CD14-positive monocyte (primary cell): ENCODE measurements at regions not wholly inside any gene's neighbourhood (a gene's known extent, or its start where the extent isn't known, plus 50 kb on each side); places are given as distances from the start of the nearest gene placed in this dataset.

Experiments
- DNase-seq, 3 donors: peaks; one replicate each; pipeline ENCODE4 v3.0.0-alpha.2; 2011 to 2022
- H2AFZ ChIP-seq: 2 replicates; pipeline ENCODE4 v1.6.0; 2012; ENCODE audit warnings: mild to moderate bottlenecking, low read depth, low read length, inconsistent platforms; ENCODE audit not compliant: insufficient read depth, poor library complexity, severe bottlenecking
- H3K27ac ChIP-seq, 2 donors: 1 replicate in 1 of 2; 2 replicates in 1 of 2; pipeline ENCODE4 v1.5.1; 2012 to 2013; ENCODE audit warnings: low read length in 2 of 2, control low read depth in 1 of 2, inconsistent platforms in 1 of 2, low read depth in 1 of 2, mild to moderate bottlenecking in 1 of 2
- H3K27me3 ChIP-seq, 2 donors: one replicate each; pipeline versions ENCODE4 v1.6.0 to v1.6.1; 2011 to 2013; ENCODE audit warnings: low read length in 2 of 2; ENCODE audit not compliant: control insufficient read depth in 2 of 2, insufficient read depth in 2 of 2
- H3K36me3 ChIP-seq, 2 donors: replicated peaks in 1 of 2; 1 replicate in 1 of 2; 2 replicates in 1 of 2; pipeline versions ENCODE4 v1.5.1 to v1.6.1; 2012 to 2013; ENCODE audit warnings: low read length in 2 of 2, control low read depth in 1 of 2, inconsistent platforms in 1 of 2, mild to moderate bottlenecking in 1 of 2; ENCODE audit not compliant: insufficient read depth in 2 of 2, control insufficient read depth in 1 of 2
- H3K4me1 ChIP-seq, 2 donors: 1 replicate in 1 of 2; 2 replicates in 1 of 2; pipeline versions ENCODE4 v1.5.1 to v1.6.1; 2012 to 2013; ENCODE audit warnings: low read length in 2 of 2, control low read depth in 1 of 2, inconsistent platforms in 1 of 2, mild to moderate bottlenecking in 1 of 2, moderate library complexity in 1 of 2; ENCODE audit not compliant: insufficient read depth in 2 of 2, control insufficient read depth in 1 of 2
- H3K4me2 ChIP-seq: replicated peaks from 2 replicates; pipeline ENCODE3; 2012; ENCODE audit warnings: low read length, moderate library complexity, mild to moderate bottlenecking; ENCODE audit not compliant: poor library complexity, severe bottlenecking; ENCODE audit errors: extremely low read depth
- H3K4me3 ChIP-seq, 3 experiments: fragments of 200-600 bp in 1 of 3; sonication (generic) in 1 of 3; replicated peaks in 1 of 3; 1 replicate in 2 of 3; 2 replicates in 1 of 3; pipeline ENCODE4 v1.5.1; 2011 to 2013; ENCODE audit warnings: low read length in 3 of 3, mild to moderate bottlenecking in 3 of 3, control low read depth in 2 of 3, low read depth in 2 of 3, inconsistent platforms in 1 of 3, moderate library complexity in 1 of 3
- H3K79me2 ChIP-seq: 2 replicates; pipeline ENCODE4 v1.6.0; 2012; ENCODE audit warnings: mild to moderate bottlenecking, control low read depth, inconsistent platforms, low read length, moderate library complexity; ENCODE audit not compliant: insufficient read depth
- H3K9ac ChIP-seq: 2 replicates; pipeline ENCODE4 v1.6.0; 2017; ENCODE audit warnings: low read length, mild to moderate bottlenecking; ENCODE audit not compliant: insufficient read depth, poor library complexity, severe bottlenecking
- H3K9me3 ChIP-seq, 2 donors: replicated peaks in 1 of 2; 1 replicate in 1 of 2; 2 replicates in 1 of 2; pipeline versions ENCODE4 v1.5.1 to v1.6.1; 2012 to 2013; ENCODE audit warnings: low read length in 2 of 2, control low read depth in 1 of 2; ENCODE audit not compliant: control insufficient read depth in 1 of 2, insufficient read depth in 1 of 2
- H4K20me1 ChIP-seq: 2 replicates; pipeline ENCODE4 v1.6.0; 2012; ENCODE audit warnings: mild to moderate bottlenecking, low read length, control low read depth, moderate library complexity; ENCODE audit not compliant: insufficient read depth
- H3K27ac Mint-ChIP-seq, 7 donors: one replicate each; pipeline ENCODE4 v1.8.0; 2020; ENCODE audit warnings: mild to moderate bottlenecking in 7 of 7, mixed read lengths in 7 of 7, moderate library complexity in 6 of 7, inconsistent platforms in 2 of 7
- H3K27me3 Mint-ChIP-seq, 3 donors: one replicate each; pipeline ENCODE4 v1.8.0; 2021 to 2022; ENCODE audit warnings: low read depth in 3 of 3, mild to moderate bottlenecking in 3 of 3, mixed read lengths in 3 of 3, moderate library complexity in 3 of 3, inconsistent platforms in 1 of 3
- H3K36me3 Mint-ChIP-seq, 2 donors: one replicate each; pipeline ENCODE4 v1.8.0; 2020; ENCODE audit warnings: mixed read lengths in 2 of 2, inconsistent platforms in 1 of 2, mild to moderate bottlenecking in 1 of 2
- H3K4me1 Mint-ChIP-seq: one replicate; pipeline ENCODE4 v1.8.0; 2020; ENCODE audit warnings: mild to moderate bottlenecking, mixed read lengths
- H3K4me3 Mint-ChIP-seq, 2 donors: one replicate each; pipeline ENCODE4 v1.8.0; 2020; ENCODE audit warnings: mild to moderate bottlenecking in 2 of 2, mixed read lengths in 2 of 2, moderate library complexity in 1 of 2
- H3K9me3 Mint-ChIP-seq, 7 donors: one replicate each; pipeline ENCODE4 v1.8.0; 2020 to 2022; ENCODE audit warnings: mixed read lengths in 7 of 7, mild to moderate bottlenecking in 6 of 7, moderate library complexity in 6 of 7, inconsistent platforms in 2 of 7
- CTCF ChIP-seq: fragments of 200-600 bp; IDR thresholded peaks from one replicate; pipeline ENCODE4 v1.8.0; 2022; ENCODE audit warnings: antibody characterized with exemption, mild to moderate bottlenecking
- WGBS: methylation state at CpG from one replicate; pipeline ENCODE4 v1.1.5; 2013; ENCODE audit warnings: missing lambda C conversion rate; ENCODE audit not compliant: insufficient coverage; 5-methylcytosine and 5-hydroxymethylcytosine counted together
- intact Hi-C, 2 donors: fragments of 100-400 bp; cut with micrococcal nuclease; formaldehyde crosslinking; loops; one replicate each; pipeline versions ENCODE4 v1.15.0 to v1.15.1; 2023

- Mint-ChIP-seq H3K4me3 (no peak overlapping the region), H3K9me3 (peaks cover 0 to 13% (median 5%) of the 10 kb centered on the region in 7 donors), H3K27me3 (no peaks in the 10 kb centered on the region), H3K4me1 (peaks cover 4% of the 10 kb centered on the region), H3K27ac (no peak overlapping the region), H3K36me3 (no peaks in the 10 kb centered on the region)
- Histone ChIP-seq H3K9me3 (peaks cover 0 to 2% of the 10 kb centered on the region in 2 donors), H3K27ac (no peak overlapping the region), H3K27me3 (no peaks in the 10 kb centered on the region), H3K79me2 (no peaks in the 10 kb centered on the region), H3K36me3 (no peaks in the 10 kb centered on the region), H3K9ac (no peak overlapping the region), H4K20me1 (no peaks in the 10 kb centered on the region), H3K4me1 (no peaks in the 10 kb centered on the region), H2AFZ (no peak overlapping the region), H3K4me3 (no peak overlapping the region), H3K4me2 (no peak overlapping the region)
- 90% methylated on average over 3 of the region's 5 CpGs for WGBS
- no peak for DNase-seq
- TF ChIP-seq CTCF, result no peak
- intact Hi-C loops, result no loop called here
Observed at GRCh38 chr14:97571201-97571600, 774.0 kb downstream of the VRK1 start.

- no peak overlapping the region for H3K27ac ChIP-seq
- H3K79me2 ChIP-seq, result no peaks in the 10 kb centered on the region
- Mint-ChIP-seq H3K27ac (peak overlapping the region in 1 of 7 donors; percentile 35), H3K27me3 (peaks cover 0 to 2% (median 0%) of the 10 kb centered on the region in 3 donors), H3K4me1 (peaks cover 4% of the 10 kb centered on the region), H3K36me3 (no peaks in the 10 kb centered on the region), H3K9me3 (peaks cover 0 to 10% (median 5%) of the 10 kb centered on the region in 7 donors), H3K4me3 (no peak overlapping the region)
- no peak overlapping the region for H3K4me2 ChIP-seq
- H2AFZ ChIP-seq, result no peak overlapping the region
- H3K36me3 ChIP-seq, result no peaks in the 10 kb centered on the region
- no peaks in the 10 kb centered on the region for H4K20me1 ChIP-seq
- intact Hi-C loops, result no loop called here
- H3K9ac ChIP-seq, result no peak overlapping the region
- H3K4me3 ChIP-seq, result no peak overlapping the region
- H3K27me3 ChIP-seq, result no peaks in the 10 kb centered on the region
- peak; percentile 1 to 37 (median 14) for DNase-seq
- WGBS, result 55% methylated on average over 4 of the region's 5 CpGs
- no peaks in the 10 kb centered on the region for H3K4me1 ChIP-seq
- no peak for TF ChIP-seq CTCF
- peaks cover 0 to 2% of the 10 kb centered on the region in 2 donors for H3K9me3 ChIP-seq
Observed at GRCh38 chr14:97571866-97572555, 774.8 kb downstream of the VRK1 start.
